ENCODE measurements at regions not wholly inside any gene's neighbourhood (a gene's known extent, or its start where the extent isn't known, plus 50 kb on each side); places are given as distances from the start of the nearest gene placed in this dataset.

DNA sequence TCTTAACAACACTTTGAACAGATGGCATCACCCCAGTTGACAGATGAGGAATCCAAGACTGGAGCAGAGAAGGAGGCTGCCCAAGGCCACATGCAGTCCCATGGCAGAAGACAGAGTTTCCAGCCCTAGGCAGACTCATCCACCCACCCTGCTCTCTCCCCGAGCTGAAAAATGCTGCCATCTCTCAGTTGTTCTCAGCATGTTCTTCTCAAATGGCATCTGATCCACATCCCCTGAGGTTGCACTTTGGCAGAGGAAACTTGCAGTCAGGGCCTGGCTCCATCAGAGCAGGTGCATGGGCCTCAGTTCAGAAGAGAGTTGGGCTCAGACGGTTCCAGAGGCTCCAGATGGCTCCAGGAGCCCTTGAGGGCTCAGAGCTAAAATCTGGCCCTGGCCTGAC lies 709.4 kb downstream of the MATN1 start:
- Histone ChIP-seq H3K4me1 (ENCODE audit: control insufficient read depth, insufficient read depth, low read length) (no peaks in the 10 kb centered on the region), H3K4me3 (ENCODE audit: low read length) (no peak overlapping the region), H3K36me3 (ENCODE audit: control insufficient read depth, insufficient read depth, low read length) (no peaks in the 10 kb centered on the region), H3K9ac (ENCODE audit: low read length) (no peak overlapping the region), H3K27me3 (ENCODE audit: control insufficient read depth, insufficient read depth, low read length) (no peaks in the 10 kb centered on the region), H3K27ac (ENCODE audit: low read depth, low read length) (no peak overlapping the region)

DNA sequence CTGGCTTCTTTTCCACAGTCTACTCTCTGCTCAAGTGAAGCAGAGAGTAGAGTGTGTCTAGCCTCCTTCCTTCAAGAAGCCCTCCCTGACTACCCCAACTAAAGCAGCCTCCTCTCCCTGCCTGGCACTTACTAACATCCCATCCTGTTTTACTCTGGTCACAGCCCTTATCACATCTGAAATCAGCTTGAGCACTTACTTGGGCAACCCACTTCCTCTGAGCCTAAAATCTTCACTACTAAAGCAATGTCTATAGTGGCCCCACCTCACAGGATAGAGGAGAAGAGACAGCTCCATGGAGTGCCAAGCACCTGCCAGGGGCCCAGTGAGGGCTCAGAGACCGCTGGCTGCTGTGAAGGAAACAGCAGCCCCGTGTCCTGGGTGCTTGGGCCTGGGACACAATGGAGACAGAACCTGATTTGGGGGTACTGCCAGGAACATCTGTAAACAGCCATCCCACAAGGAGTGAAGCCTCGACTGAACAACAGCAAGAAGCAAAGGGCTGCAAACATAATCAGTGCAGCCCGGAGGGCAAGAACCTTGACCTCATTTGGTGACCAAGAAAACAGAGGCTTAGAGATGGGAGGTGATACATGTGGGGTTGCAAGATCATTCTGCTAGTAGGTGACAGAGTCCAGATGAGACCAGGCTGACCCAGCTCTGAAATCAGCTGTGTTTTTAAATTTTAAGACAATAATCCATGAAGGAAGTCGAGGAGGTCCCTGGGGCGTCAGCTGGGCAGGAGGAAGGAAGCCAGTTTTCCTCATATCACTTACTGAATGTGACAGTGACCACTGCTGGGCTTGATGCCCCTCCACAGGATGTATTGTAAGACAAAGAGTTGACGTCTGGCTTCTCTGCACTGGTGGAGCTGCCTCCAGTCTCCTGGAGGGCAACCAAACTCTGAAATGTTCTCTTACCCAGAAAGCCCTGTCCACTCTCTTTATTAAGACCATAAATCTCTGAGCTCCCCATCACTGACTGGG lies 710.6 kb downstream of the MATN1 start:
- H3K36me3 ChIP-seq (ENCODE audit: control insufficient read depth, insufficient read depth, low read length): no peaks in the 10 kb centered on the region
- no peak overlapping the region for H3K4me3 ChIP-seq (ENCODE audit: low read length)
- H3K4me1 ChIP-seq (ENCODE audit: control insufficient read depth, insufficient read depth, low read length): no peaks in the 10 kb centered on the region
- no peak overlapping the region for H3K9ac ChIP-seq (ENCODE audit: low read length)
- no peak overlapping the region for H3K27ac ChIP-seq (ENCODE audit: low read depth, low read length)
- no peaks in the 10 kb centered on the region for H3K27me3 ChIP-seq (ENCODE audit: control insufficient read depth, insufficient read depth, low read length)

DNA sequence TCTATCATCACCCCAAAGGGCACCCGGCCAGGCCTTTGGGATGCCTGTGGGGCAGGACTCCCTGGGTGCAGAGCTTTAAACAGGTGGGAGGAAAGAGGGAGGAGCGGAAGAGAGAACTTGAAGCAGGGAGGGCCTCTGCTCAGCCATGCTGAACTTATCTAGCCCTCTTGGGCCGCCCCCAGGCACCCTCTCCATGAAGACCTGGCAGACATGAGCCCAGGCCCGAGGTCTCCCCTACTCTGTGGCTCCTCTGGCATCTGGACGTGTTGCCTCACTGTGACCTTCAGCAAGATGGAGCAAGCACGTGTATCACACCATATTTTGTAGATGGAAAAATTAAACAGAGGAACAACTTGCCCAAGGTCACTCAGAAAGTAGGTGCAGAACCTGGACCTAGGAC lies 711.4 kb downstream of the MATN1 start:
- Histone ChIP-seq H3K36me3 (ENCODE audit: control insufficient read depth, insufficient read depth, low read length) (no peaks in the 10 kb centered on the region), H3K4me3 (ENCODE audit: low read length) (no peak overlapping the region), H3K9ac (ENCODE audit: low read length) (no peak overlapping the region), H3K4me1 (ENCODE audit: control insufficient read depth, insufficient read depth, low read length) (no peaks in the 10 kb centered on the region), H3K27me3 (ENCODE audit: control insufficient read depth, insufficient read depth, low read length) (no peaks in the 10 kb centered on the region), H3K27ac (ENCODE audit: low read depth, low read length) (no peak overlapping the region)

DNA sequence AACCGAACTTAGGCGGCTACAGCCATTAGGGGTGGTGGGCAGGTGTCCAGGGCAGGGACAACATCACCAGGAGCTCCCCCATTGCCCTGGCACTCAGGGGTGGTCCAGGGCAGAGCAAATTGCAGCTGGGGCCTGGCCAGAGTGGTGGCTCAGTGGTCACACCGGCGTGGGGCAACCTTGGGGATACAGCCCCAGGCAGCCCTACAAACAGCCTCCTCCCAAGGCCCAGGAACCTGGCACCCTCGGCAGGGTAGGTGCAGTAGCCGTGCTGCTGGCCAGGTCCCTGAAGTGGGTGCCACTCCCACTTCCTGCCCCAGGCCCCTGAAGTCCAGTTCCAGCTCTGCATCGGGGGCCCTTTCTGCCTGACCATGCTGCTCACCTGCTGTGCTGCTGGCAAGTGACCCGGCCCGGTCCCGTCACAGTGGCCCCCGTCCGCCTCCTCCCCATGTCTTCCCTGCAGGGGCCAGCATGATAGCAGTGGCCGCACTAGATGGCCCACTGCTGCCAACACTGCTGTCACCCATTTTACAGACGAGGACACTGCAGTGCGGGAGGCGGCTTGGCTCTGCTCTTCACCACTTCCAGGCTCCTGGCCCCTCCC lies 712.8 kb downstream of the MATN1 start:
- H3K4me3 ChIP-seq (ENCODE audit: low read length): no peak overlapping the region
- no peaks in the 10 kb centered on the region for H3K4me1 ChIP-seq (ENCODE audit: control insufficient read depth, insufficient read depth, low read length)
- H3K27me3 ChIP-seq (ENCODE audit: control insufficient read depth, insufficient read depth, low read length): no peaks in the 10 kb centered on the region
- no peak overlapping the region for H3K27ac ChIP-seq (ENCODE audit: low read depth, low read length)
- no peak overlapping the region for H3K9ac ChIP-seq (ENCODE audit: low read length)
- H3K36me3 ChIP-seq (ENCODE audit: control insufficient read depth, insufficient read depth, low read length): no peaks in the 10 kb centered on the region

DNA sequence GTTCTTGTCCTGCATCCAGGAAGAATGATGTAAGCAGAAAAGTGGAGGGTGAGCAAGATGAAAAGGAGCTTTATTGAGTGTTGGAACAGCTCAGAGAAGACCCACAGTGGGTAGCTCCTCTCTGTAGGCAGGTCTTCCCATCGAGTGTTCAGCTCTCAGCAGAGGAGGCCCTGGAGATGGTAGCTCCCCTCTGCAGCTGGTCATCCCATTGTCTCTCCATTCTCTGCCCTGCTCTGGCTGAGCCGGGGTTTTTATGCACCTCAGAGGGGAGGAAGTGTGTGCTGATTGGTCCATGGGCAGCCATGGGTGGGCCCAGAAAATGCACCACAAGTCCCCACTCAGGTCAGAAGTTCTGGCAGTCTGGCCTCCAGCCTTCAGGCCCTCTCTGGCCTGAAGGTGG lies 713.7 kb downstream of the MATN1 start:
- no peaks in the 10 kb centered on the region for H3K27me3 ChIP-seq (ENCODE audit: control insufficient read depth, insufficient read depth, low read length)
- no peak overlapping the region for H3K27ac ChIP-seq (ENCODE audit: low read depth, low read length)
- no peak overlapping the region for H3K9ac ChIP-seq (ENCODE audit: low read length)
- no peak overlapping the region for H3K4me3 ChIP-seq (ENCODE audit: low read length)
- no peaks in the 10 kb centered on the region for H3K4me1 ChIP-seq (ENCODE audit: control insufficient read depth, insufficient read depth, low read length)
- no peaks in the 10 kb centered on the region for H3K36me3 ChIP-seq (ENCODE audit: control insufficient read depth, insufficient read depth, low read length)

DNA sequence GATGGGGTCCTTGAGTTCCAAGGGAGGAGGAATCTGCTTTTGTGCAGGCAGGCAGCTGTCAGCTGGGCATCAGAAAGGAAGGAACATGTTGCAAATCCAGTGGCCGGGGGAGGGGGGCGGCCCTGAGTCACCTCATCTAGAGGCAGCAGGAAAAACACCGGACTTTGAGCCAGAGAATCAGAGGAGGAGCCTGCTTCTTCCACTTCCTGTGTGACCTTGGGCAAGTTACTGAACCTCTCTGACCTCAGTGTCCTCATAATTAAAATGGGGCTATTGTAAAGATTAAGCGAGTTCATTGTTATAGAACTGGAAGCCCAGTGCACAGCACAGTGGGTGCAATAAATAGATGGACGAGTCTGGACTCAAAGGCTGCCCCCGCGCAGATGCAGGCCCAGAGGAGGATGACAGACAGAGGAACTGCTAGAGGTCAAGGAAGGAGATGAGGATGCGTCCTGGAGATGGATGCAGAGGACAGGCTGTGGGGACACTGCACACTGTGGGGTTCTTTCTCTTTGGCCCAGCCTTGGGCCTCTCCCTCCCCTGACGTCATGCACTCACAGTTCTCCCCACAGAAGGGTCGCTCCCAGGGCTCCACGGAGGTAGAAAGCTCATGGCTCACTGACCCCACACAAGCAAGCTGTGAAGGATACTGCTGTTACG lies 714.3 kb downstream of the MATN1 start:
- H3K27me3 ChIP-seq (ENCODE audit: control insufficient read depth, insufficient read depth, low read length): no peaks in the 10 kb centered on the region
- no peak overlapping the region for H3K27ac ChIP-seq (ENCODE audit: low read depth, low read length)
- H3K36me3 ChIP-seq (ENCODE audit: control insufficient read depth, insufficient read depth, low read length): no peaks in the 10 kb centered on the region
- no peak overlapping the region for H3K9ac ChIP-seq (ENCODE audit: low read length)
- no peak overlapping the region for H3K4me3 ChIP-seq (ENCODE audit: low read length)
- no peaks in the 10 kb centered on the region for H3K4me1 ChIP-seq (ENCODE audit: control insufficient read depth, insufficient read depth, low read length)

DNA sequence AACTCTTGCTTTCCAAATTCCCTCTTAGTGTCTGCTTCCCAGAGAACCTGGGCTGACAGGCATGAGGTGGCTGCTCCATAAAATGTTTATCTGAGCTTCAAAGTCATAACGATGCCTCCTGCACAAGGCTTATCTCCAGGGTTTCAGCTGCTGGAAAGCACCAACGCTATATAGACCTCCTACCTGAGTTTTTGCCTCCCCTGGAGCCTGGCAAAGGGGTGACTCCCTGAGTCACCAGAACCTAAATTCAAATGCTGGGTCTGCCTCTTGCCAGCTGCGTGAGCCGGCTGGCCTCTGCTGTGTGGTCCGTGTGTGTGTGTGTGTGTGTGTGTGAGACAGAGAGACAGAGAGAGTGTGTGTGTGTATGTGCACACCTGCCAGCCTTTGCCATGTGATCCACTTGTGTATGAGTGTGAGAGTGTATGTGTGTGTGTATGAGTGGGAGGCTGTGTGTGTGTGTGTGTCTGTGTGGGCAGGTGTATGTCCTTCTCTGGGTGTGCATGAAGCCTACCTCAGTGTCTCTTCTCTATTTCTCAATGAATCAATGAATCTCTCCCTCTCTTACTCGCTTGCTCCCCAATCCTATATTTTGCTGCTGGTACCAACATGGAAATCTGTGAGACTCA lies 714.9 kb downstream of the MATN1 start:
- Histone ChIP-seq H3K4me1 (ENCODE audit: control insufficient read depth, insufficient read depth, low read length) (no peaks in the 10 kb centered on the region), H3K27ac (ENCODE audit: low read depth, low read length) (no peak overlapping the region), H3K4me3 (ENCODE audit: low read length) (no peak overlapping the region), H3K27me3 (ENCODE audit: control insufficient read depth, insufficient read depth, low read length) (no peaks in the 10 kb centered on the region), H3K36me3 (ENCODE audit: control insufficient read depth, insufficient read depth, low read length) (no peaks in the 10 kb centered on the region), H3K9ac (ENCODE audit: low read length) (no peak overlapping the region)

DNA sequence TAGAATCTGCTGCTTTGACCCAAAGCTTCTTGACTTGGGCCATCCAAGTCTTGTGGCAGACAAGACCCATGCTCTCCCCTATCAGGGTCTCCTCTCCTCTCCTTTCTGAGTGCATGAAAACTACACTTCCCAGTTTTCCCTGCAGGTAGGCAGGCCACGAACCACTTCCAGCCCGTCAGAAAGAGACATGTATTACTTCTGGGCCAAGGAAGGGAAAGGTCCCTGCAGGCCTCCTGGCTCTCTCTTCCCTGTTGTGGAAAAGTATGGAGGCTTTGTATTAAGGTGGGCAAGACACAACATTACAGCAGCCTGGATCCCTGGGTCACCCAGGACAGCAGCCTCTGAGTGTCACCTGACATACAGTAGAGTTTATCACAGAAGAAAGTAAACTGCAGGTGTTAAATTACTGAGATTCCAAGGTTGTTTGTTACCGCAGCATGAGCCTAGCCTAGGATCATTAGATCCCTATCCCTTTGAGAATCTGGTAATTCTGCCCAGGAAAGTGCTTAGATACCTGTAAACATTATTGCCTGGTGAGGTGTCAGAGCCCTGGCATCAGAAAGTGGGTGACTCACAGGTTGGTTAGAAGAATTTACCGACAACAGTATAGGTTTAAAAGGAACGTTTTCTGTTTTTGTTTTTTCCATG lies 717.3 kb downstream of the MATN1 start:
- Histone ChIP-seq H3K27ac (ENCODE audit: low read depth, low read length) (no peak overlapping the region), H3K9ac (ENCODE audit: low read length) (no peak overlapping the region), H3K4me1 (ENCODE audit: control insufficient read depth, insufficient read depth, low read length) (no peaks in the 10 kb centered on the region), H3K4me3 (ENCODE audit: low read length) (no peak overlapping the region), H3K36me3 (ENCODE audit: control insufficient read depth, insufficient read depth, low read length) (no peaks in the 10 kb centered on the region), H3K27me3 (ENCODE audit: control insufficient read depth, insufficient read depth, low read length) (no peaks in the 10 kb centered on the region)

DNA sequence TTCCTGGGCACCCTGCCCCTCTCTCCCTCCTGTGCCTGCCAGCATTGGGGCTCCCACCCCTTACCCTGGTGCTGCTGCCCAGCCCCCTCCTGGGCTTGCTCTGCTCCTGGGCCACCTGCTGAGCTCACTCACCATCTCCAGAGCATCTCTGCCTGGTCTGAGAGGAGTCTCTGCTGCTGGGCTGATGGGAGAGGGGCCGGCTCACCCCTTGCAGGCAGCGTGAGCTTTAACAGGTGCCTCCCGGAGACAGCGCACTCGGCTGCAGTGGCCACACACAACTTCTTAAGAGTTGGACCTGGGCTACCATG lies 721.7 kb downstream of the MATN1 start:
- no peaks in the 10 kb centered on the region for H3K36me3 ChIP-seq (ENCODE audit: control insufficient read depth, insufficient read depth, low read length)
- H3K9ac ChIP-seq (ENCODE audit: low read length): no peak overlapping the region
- H3K4me3 ChIP-seq (ENCODE audit: low read length): no peak overlapping the region
- H3K4me1 ChIP-seq (ENCODE audit: control insufficient read depth, insufficient read depth, low read length): no peaks in the 10 kb centered on the region
- no peak overlapping the region for H3K27ac ChIP-seq (ENCODE audit: low read depth, low read length)
- H3K27me3 ChIP-seq (ENCODE audit: control insufficient read depth, insufficient read depth, low read length): no peaks in the 10 kb centered on the region

DNA sequence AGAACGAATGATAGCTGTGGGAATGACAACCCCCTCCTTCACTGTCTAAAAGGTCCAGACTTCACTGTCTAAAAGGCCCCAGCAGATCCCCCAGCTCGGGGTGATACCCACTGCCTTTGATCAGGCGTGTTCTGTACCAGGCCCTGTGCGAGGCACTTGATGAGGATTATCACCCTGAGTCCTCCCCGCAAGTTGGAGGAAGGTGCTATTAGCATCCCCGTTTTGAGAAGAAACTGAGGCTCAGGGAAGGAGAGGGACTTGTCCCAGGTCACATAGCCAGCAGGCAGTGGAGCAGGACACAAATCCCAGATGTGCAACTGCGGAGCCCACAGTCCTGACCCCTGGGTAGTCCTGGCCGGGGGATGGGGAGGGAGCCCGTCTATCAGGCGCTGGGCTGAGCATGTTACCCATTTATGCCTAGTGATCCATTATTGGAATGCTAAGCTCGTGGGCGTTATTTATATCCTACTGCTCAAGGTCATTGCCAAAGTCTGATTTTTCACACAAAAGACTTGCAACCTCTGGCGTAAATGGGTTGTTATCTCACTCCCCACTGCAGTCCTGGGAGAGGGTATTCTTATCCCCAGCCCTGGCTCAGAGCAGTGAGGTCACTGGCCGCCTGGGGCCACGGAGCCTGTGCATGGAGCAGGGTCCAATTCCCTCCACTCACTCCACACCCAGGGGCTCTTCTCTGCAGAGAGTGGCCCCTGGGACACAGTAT lies 722.2 kb downstream of the MATN1 start:
- H3K36me3 ChIP-seq (ENCODE audit: control insufficient read depth, insufficient read depth, low read length): no peaks in the 10 kb centered on the region
- no peak overlapping the region for H3K9ac ChIP-seq (ENCODE audit: low read length)
- H3K27me3 ChIP-seq (ENCODE audit: control insufficient read depth, insufficient read depth, low read length): no peaks in the 10 kb centered on the region
- no peaks in the 10 kb centered on the region for H3K4me1 ChIP-seq (ENCODE audit: control insufficient read depth, insufficient read depth, low read length)
- no peak overlapping the region for H3K4me3 ChIP-seq (ENCODE audit: low read length)
- no peak overlapping the region for H3K27ac ChIP-seq (ENCODE audit: low read depth, low read length)

DNA sequence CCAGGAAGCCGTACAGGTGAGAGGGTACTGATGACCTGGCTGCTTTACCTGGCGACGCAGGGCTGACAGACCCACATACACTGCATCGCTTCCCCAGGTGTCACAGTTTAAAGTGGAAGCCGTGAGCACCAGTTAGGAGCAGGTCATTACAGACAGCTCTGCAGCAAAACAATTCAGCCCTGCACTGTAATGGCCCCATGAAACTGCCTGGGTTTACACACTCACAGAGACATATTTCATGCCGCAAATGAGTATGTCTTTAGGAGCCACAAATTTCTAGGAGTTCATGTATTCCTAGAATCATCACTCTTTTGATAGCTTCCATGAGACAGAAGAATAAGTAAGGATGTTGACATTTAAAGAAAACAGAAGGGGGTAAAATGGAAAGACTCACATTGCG lies 723.1 kb downstream of the MATN1 start:
- Histone ChIP-seq H3K9ac (ENCODE audit: low read length) (no peak overlapping the region), H3K36me3 (ENCODE audit: control insufficient read depth, insufficient read depth, low read length) (no peaks in the 10 kb centered on the region), H3K27ac (ENCODE audit: low read depth, low read length) (no peak overlapping the region), H3K27me3 (ENCODE audit: control insufficient read depth, insufficient read depth, low read length) (no peaks in the 10 kb centered on the region), H3K4me3 (ENCODE audit: low read length) (no peak overlapping the region), H3K4me1 (ENCODE audit: control insufficient read depth, insufficient read depth, low read length) (no peaks in the 10 kb centered on the region)
